ENCODE measurements at regions not wholly inside any gene's neighbourhood (a gene's known extent, or its start where the extent isn't known, plus 50 kb on each side); places are given as distances from the start of the nearest gene placed in this dataset.

GRCh38 chr11:33646629-33647028 is 54.0 kb downstream of the C11orf91 start:
- DNase-seq, result peak; percentile 69

- DNase-seq, result no peak
Observed at GRCh38 chr11:33646168-33646567, 54.5 kb downstream of the C11orf91 start.

- no peak for DNase-seq
Observed at GRCh38 chr11:33645686-33646085, 54.9 kb downstream of the C11orf91 start.

GRCh38 chr11:33643167-33643824 is 57.3 kb downstream of the C11orf91 start:
- DNase-seq, result no peak

GRCh38 chr11:33642461-33643166 is 58.0 kb downstream of the C11orf91 start:
- DNase-seq, result no peak

GRCh38 chr11:33640730-33641371 is 59.8 kb downstream of the C11orf91 start:
- no peak for DNase-seq

- no peak for DNase-seq
Observed at GRCh38 chr11:33638608-33639007, 62.0 kb downstream of the C11orf91 start.

GRCh38 chr11:33636104-33636503 is 64.5 kb downstream of the C11orf91 start:
- DNase-seq, result no peak

- DNase-seq, result no peak
Observed at GRCh38 chr11:33635161-33635560, 65.5 kb downstream of the C11orf91 start.

GRCh38 chr11:33634291-33634834 is 66.3 kb downstream of the C11orf91 start:
- DNase-seq, result peak; percentile 24

GRCh38 chr11:33633251-33634003 is 67.2 kb downstream of the C11orf91 start:
- DNase-seq, result no peak

GRCh38 chr11:33631749-33632091 is 68.9 kb downstream of the C11orf91 start:
- DNase-seq, result no peak

- DNase-seq, result peak; percentile 44
Observed at GRCh38 chr11:33630936-33631748, 69.5 kb downstream of the C11orf91 start.

- DNase-seq, result no peak
Observed at GRCh38 chr11:33624083-33624482, 76.5 kb downstream of the C11orf91 start.

GRCh38 chr11:33622806-33623205 is 77.8 kb downstream of the C11orf91 start:
- no peak for DNase-seq

GRCh38 chr11:33622186-33622585 is 78.4 kb downstream of the C11orf91 start:
- no peak for DNase-seq

GRCh38 chr11:33620423-33621171 is 80.0 kb downstream of the C11orf91 start:
- peak; percentile 66 for DNase-seq

- DNase-seq, result no peak
Observed at GRCh38 chr11:33618956-33619355, 81.7 kb downstream of the C11orf91 start.

- no peak for DNase-seq
Observed at GRCh38 chr11:33618351-33618710, 82.3 kb downstream of the C11orf91 start.

- no peak for DNase-seq
Observed at GRCh38 chr11:33617672-33618350, 82.8 kb downstream of the C11orf91 start.

- no peak for DNase-seq
Observed at GRCh38 chr11:33616552-33616951, 84.1 kb downstream of the C11orf91 start.

All from dermis blood vessel endothelial cell (primary cell).